ENCODE measurements at regions not wholly inside any gene's neighbourhood (a gene's known extent, or its start where the extent isn't known, plus 50 kb on each side); places are given as distances from the start of the nearest gene placed in this dataset.

DNA sequence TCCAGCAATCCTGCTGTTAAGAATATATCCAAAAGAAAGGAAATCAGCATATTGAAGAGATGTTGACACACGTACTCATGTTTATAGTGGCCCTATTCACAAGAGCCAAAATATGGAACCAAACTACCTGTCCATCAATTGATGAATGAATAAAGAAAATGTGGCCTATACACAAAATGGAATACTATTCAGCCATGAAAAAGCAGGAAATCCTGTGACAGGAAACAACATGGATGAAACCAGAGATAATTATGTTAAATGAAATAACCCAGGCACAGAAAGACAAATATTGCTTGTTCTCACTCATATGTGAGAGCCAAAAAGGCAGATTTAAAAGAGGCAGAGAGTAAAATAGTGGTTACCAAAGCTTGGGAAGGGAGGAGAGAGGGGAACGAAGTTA lies 127.1 kb downstream of the KCNJ2 start (continued):
- TF ChIP-seq RFX5 (IDR thresholded peaks at IDR 0.05; ENCODE audit: borderline replicate concordance, low read depth, low read length) (no peak), YY1 (IDR thresholded peaks at IDR 0.05; ENCODE audit: low read depth, low read length) (no peak), SIRT6 (IDR thresholded peaks at IDR 0.05; ENCODE audit: low read length) (no peak)
